Psoas muscle (tissue), 7 donors: ENCODE measurements at regions not wholly inside any gene's neighbourhood (a gene's known extent, or its start where the extent isn't known, plus 50 kb on each side); places are given as distances from the start of the nearest gene placed in this dataset.

Experiments used
- ATAC-seq, 4 donors: fragments of 200-7000 bp; cut with Tn5 transposase; one replicate each; pipeline ENCODE4 v1.9.1; 2020; ENCODE audit warnings: moderate library complexity in 3 of 4, mild to moderate bottlenecking in 2 of 4
- DNase-seq, 2 donors: peaks; one replicate each; pipeline ENCODE4 v3.0.0-alpha.2; 2020
- H3K27ac ChIP-seq: fragments of 200-600 bp; one replicate; pipeline ENCODE4 v1.8.0; 2022
- H3K27me3 ChIP-seq, 3 donors: fragments of 200-600 bp in 1 of 3; one replicate each; pipeline versions ENCODE4 v1.6.1 to v1.8.0; 2013 to 2022; ENCODE audit warnings: low read length in 2 of 3, mild to moderate bottlenecking in 2 of 3, moderate library complexity in 1 of 3; ENCODE audit not compliant: insufficient read depth in 3 of 3
- H3K36me3 ChIP-seq, 2 donors: fragments of 200-600 bp in 1 of 2; one replicate each; pipeline versions ENCODE4 v1.6.1 to v1.8.0; 2013 to 2022; ENCODE audit warnings: low read depth in 1 of 2, mild to moderate bottlenecking in 1 of 2, moderate library complexity in 1 of 2; ENCODE audit not compliant: insufficient read depth in 1 of 2
- H3K4me1 ChIP-seq: fragments of 200-600 bp; one replicate; pipeline ENCODE4 v1.8.0; 2022
- H3K4me3 ChIP-seq: fragments of 200-600 bp; one replicate; pipeline ENCODE4 v1.8.0; 2022; ENCODE audit warnings: mild to moderate bottlenecking
- H3K9me3 ChIP-seq: fragments of 200-600 bp; one replicate; pipeline ENCODE4 v1.8.0; 2022
- WGBS, 3 donors: extraction: QIAGEN DNeasy Blood & Tissue Kit; methylation state at CpG; one replicate each; pipeline versions ENCODE4 v1.1.6 to v1.1.7; 2013; 5-methylcytosine and 5-hydroxymethylcytosine counted together
- intact Hi-C, 2 donors: fragments of 100-400 bp; cut with DNase I; formaldehyde crosslinking; loops; one replicate each; pipeline versions ENCODE4 v1.11.0 to v1.14.2; 2022
- TF ChIP-seq, protein P1 (sequence below): fragments of 200-600 bp; IDR thresholded peaks from one replicate; pipeline ENCODE4 v1.8.0; 2022; ENCODE audit warnings: antibody characterized with exemption
- donor health status: healthy with polysubstance abuse.
- donor health status: DM: no; HTN: no; CAD: no; lungs with moderate emphysema.
- donor health status: Bipolar disorder and iron deficiency.
- donor health status: healthy.
- donor health status: DM: yes; HTN: yes; CAD: no.
- donor health status: DM: no; HTN: no; CAD: no.
- donor health status: DM: yes; HTN: yes; CAD: no.

DNA sequence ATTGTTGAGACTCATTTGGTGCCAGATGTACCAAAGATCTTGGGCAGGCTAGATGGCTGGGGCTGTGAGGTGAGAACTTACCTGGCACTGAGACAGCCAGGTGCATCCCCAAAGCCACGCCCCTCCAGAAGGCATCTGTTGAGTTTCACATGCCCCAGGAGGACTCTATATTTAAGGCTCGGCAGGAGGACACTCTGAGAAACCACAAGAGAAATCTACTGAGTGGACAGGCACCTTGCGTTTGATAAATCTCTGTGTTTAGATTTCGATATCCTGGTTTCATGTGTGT lies 197.9 kb upstream of the ZNF536 start:
- ATAC-seq (no peak), DNase-seq (no peak)
- no peak overlapping the region for H3K4me3 ChIP-seq
- H3K9me3 ChIP-seq = no peaks in the 10 kb centered on the region
- intact Hi-C loops = no loop called here
- no peaks in the 10 kb centered on the region for H3K4me1 ChIP-seq
- TF ChIP-seq, protein P1, sequence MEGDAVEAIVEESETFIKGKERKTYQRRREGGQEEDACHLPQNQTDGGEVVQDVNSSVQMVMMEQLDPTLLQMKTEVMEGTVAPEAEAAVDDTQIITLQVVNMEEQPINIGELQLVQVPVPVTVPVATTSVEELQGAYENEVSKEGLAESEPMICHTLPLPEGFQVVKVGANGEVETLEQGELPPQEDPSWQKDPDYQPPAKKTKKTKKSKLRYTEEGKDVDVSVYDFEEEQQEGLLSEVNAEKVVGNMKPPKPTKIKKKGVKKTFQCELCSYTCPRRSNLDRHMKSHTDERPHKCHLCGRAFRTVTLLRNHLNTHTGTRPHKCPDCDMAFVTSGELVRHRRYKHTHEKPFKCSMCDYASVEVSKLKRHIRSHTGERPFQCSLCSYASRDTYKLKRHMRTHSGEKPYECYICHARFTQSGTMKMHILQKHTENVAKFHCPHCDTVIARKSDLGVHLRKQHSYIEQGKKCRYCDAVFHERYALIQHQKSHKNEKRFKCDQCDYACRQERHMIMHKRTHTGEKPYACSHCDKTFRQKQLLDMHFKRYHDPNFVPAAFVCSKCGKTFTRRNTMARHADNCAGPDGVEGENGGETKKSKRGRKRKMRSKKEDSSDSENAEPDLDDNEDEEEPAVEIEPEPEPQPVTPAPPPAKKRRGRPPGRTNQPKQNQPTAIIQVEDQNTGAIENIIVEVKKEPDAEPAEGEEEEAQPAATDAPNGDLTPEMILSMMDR = no peak
- peaks cover 0 to 4% (median 0%) of the 10 kb centered on the region in 3 donors for H3K27me3 ChIP-seq
- H3K36me3 ChIP-seq = no peaks in the 10 kb centered on the region
- WGBS, 3 donors = 82 to 90% (median 87%) methylated on average over 4 of the region's 4 CpGs
- H3K27ac ChIP-seq = no peak overlapping the region

DNA sequence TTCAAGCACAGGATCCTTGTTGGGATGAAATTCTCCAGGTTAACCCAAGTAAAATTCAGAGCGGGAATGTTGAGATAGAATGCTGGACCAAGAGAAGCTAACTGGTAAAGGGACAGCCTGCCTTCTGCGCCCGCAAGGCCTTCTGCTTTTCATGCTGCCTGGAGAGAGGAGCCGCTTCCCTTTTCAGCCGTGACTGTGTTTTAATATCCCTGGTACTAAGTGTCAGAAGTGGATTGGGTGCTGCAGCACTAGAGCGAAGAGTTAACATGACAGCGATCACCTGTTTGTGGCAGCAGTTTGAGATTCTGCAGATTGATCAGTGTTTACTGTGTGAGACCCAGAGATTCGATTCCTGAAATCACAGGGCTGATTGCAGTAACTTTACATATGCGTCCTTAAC lies 197.4 kb upstream of the ZNF536 start:
- no peak for DNase-seq
- TF ChIP-seq, protein P1 = no peak
- Histone ChIP-seq H3K9me3 (peaks cover 2% of the 10 kb centered on the region), H3K27ac (no peak overlapping the region), H3K36me3 (no peaks in the 10 kb centered on the region), H3K4me3 (no peak overlapping the region), H3K27me3 (peaks cover 0 to 4% (median 0%) of the 10 kb centered on the region in 3 donors), H3K4me1 (no peaks in the 10 kb centered on the region)
- 86 to 91% (median 88%) methylated on average over 9 of the region's 9 CpGs for WGBS, 3 donors
- intact Hi-C loops = no loop called here
- ATAC-seq = no peak

DNA sequence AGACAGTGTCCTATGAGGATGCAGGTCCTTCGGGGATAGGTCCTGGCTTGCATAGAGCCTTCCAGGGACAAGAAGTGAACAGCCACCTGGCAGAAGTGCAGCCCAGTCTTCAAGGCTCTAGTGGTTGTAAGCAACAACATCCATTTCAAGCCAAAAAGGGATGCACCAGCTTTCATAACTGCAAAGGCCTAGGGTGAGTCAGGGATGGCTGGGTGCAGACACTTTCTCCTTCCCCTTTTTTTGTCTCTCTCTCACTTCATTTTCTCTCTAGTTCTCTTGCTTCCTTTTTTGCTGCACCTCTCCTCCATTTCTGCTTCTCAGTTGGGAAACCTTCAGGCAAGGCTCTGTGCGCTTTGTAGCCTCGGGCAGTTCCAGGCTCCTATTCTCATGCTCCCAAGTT lies 196.2 kb upstream of the ZNF536 start:
- Histone ChIP-seq H3K4me3 (no peak overlapping the region), H3K4me1 (no peaks in the 10 kb centered on the region), H3K27ac (no peak overlapping the region), H3K27me3 (peaks cover 0 to 4% (median 0%) of the 10 kb centered on the region in 3 donors), H3K9me3 (peaks cover 3% of the 10 kb centered on the region), H3K36me3 (no peaks in the 10 kb centered on the region)
- intact Hi-C loops = no loop called here
- TF ChIP-seq, protein P1 = no peak
- ATAC-seq (no peak), DNase-seq (no peak)
- WGBS, 3 donors = 90 to 100% (median 94%) methylated on average over 3 of the region's 3 CpGs

DNA sequence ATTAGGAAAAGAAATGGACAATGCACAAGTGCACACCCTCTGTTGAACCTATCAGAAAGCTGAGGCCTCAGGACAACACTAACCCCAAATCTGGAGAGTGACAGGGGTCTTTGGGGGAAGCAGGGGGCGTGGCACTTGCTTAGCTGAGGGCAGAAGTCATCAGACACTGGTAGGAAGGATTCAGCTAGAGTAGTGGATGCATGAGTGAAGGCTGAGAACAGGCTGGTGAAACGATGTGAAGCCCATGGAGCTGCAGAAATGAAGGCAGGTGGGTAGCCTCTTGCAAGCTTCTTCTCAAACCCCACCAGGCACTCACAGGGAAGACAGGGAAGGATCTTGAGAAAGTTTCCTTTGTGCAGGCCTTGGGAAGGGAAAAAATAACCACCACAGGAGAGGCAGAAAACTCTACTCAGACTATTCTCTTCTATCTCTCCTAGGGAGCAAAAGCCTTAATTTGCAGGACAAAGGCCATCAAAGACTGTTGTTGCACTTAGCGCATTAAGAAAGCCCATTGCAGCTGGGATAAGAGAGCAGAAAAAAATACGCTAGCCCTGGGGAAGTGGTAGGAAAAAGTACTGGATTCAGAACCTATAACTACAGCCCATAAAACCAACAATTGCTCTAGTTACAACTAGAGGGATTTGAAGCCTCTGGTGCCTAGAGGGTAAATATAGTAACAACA lies 193.3 kb upstream of the ZNF536 start:
- Histone ChIP-seq H3K4me3 (no peak overlapping the region), H3K36me3 (no peaks in the 10 kb centered on the region), H3K27me3 (peaks cover 0 to 4% (median 0%) of the 10 kb centered on the region in 3 donors), H3K9me3 (peaks cover 24% of the 10 kb centered on the region), H3K27ac (no peak overlapping the region), H3K4me1 (no peaks in the 10 kb centered on the region)
- no peak for ATAC-seq
- no peak for DNase-seq
- WGBS, 3 donors = 47 to 55% (median 54%) methylated on average over 4 of the region's 4 CpGs
- TF ChIP-seq, protein P1 = no peak
- intact Hi-C loops = no loop called here

DNA sequence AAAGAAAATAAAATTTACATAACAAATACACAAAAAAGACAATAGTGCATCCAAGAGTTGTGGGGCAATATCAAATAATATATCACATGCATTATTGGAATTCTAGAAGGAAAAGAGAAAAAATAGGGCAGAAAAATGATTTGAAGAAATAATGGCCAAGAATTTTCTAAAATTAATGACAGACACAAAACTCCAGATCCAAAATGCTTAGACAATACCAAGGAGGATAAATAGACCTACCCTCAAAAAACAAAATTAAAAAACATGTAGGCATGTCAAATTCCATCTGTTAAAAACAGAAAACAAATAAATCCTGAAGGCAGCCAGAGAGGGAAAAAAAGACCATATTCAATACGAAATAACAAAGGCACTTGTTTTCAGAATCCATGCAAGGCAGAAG lies 191.5 kb upstream of the ZNF536 start:
- TF ChIP-seq, protein P1 = no peak
- no peak for ATAC-seq
- intact Hi-C loops = no loop called here
- Histone ChIP-seq H3K27me3 (peaks cover 0 to 4% (median 0%) of the 10 kb centered on the region in 3 donors), H3K4me1 (no peaks in the 10 kb centered on the region), H3K4me3 (no peak overlapping the region), H3K27ac (no peak overlapping the region), H3K36me3 (no peaks in the 10 kb centered on the region), H3K9me3 (peaks cover 32% of the 10 kb centered on the region)
- DNase-seq = no peak
- 63 to 72% (median 70%) methylated on average over 1 of the region's 1 CpG for WGBS, 3 donors
